GM12892 (cell line): ENCODE measurements at regions not wholly inside any gene's neighbourhood (a gene's known extent, or its start where the extent isn't known, plus 50 kb on each side); places are given as distances from the start of the nearest gene placed in this dataset.

ENCODE experiments used
- POLR2A ChIP-seq: IDR thresholded peaks from 2 replicates; pipeline ENCODE4 v1.6.1; 2011; ENCODE audit warnings: low read depth, low read length, control low read depth
- TAF1 ChIP-seq: IDR thresholded peaks from 2 replicates; pipeline ENCODE4 v1.6.1; 2011; ENCODE audit warnings: low read depth, mild to moderate bottlenecking, control low read depth, low read length, borderline replicate concordance

DNA sequence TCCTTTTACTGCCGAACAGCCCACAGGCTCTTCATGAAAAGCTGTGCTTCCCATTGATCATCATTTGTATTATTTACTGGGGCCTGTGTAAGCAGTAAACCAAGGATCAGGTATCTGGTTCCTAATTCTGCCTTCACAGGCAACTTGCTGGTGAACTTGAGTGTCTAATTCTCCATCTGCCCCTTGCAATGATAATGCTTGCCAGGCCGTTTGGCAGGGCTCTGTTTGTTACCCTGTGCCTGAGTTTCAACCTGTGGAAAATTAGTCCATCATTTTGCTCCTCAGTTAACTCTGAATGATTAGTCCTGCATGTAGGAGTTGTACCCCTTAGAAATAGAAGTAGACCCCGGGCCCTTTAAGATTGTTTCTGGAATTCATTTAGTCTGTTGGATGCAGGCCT is 298.4 kb upstream of the CADM1 start:
- TF ChIP-seq POLR2A (no peak), TAF1 (no peak)
